ENCODE measurements at regions not wholly inside any gene's neighbourhood (a gene's known extent, or its start where the extent isn't known, plus 50 kb on each side); places are given as distances from the start of the nearest gene placed in this dataset.

DNA sequence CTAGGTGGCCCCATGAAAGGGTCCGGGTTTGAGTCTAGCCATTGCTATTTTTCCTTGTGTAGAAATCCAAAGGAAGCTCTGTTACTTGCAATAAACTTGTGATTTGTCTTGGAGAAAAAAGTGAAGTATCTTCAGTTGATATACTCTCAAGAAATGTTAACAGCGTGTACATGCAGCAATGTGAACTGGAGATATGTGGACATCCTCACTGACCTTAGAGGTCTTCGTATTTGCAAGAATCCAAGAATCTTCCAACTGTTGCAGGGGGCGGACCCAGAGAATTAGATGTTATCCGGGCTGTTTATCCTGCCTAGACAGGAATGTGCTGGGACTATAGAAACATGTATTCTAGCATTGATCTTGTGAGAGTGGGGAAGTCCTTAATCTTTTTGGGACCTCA, 187.6 kb downstream of the KCNS3 start:
- no peak overlapping the region for H4K8ac ChIP-seq (ENCODE audit: low read depth in 2 of 2, low read length in 2 of 2)
- H2AFZ ChIP-seq (replicated peaks; ENCODE audit: low read length, poor library complexity): no peak overlapping the region
- TF ChIP-seq FOS (IDR thresholded peaks at IDR 0.05; ENCODE audit: low read depth, low read length): no peak
- TF ChIP-seq, protein P1, sequence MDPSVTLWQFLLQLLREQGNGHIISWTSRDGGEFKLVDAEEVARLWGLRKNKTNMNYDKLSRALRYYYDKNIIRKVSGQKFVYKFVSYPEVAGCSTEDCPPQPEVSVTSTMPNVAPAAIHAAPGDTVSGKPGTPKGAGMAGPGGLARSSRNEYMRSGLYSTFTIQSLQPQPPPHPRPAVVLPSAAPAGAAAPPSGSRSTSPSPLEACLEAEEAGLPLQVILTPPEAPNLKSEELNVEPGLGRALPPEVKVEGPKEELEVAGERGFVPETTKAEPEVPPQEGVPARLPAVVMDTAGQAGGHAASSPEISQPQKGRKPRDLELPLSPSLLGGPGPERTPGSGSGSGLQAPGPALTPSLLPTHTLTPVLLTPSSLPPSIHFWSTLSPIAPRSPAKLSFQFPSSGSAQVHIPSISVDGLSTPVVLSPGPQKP (IDR thresholded peaks at IDR 0.05; ENCODE audit: borderline replicate concordance, low read depth, low read length): no peak
- no peak for TF ChIP-seq SMC3 (IDR thresholded peaks at IDR 0.05; ENCODE audit: low read depth, low read length)
- TF ChIP-seq, protein P2, sequence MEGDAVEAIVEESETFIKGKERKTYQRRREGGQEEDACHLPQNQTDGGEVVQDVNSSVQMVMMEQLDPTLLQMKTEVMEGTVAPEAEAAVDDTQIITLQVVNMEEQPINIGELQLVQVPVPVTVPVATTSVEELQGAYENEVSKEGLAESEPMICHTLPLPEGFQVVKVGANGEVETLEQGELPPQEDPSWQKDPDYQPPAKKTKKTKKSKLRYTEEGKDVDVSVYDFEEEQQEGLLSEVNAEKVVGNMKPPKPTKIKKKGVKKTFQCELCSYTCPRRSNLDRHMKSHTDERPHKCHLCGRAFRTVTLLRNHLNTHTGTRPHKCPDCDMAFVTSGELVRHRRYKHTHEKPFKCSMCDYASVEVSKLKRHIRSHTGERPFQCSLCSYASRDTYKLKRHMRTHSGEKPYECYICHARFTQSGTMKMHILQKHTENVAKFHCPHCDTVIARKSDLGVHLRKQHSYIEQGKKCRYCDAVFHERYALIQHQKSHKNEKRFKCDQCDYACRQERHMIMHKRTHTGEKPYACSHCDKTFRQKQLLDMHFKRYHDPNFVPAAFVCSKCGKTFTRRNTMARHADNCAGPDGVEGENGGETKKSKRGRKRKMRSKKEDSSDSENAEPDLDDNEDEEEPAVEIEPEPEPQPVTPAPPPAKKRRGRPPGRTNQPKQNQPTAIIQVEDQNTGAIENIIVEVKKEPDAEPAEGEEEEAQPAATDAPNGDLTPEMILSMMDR (conservative IDR thresholded peaks at IDR 0.05; ENCODE audit: low read depth, low read length): no peak
- TF ChIP-seq CEBPB (IDR thresholded peaks at IDR 0.05; ENCODE audit: low read depth, low read length): no peak
- TF ChIP-seq, protein P3, sequence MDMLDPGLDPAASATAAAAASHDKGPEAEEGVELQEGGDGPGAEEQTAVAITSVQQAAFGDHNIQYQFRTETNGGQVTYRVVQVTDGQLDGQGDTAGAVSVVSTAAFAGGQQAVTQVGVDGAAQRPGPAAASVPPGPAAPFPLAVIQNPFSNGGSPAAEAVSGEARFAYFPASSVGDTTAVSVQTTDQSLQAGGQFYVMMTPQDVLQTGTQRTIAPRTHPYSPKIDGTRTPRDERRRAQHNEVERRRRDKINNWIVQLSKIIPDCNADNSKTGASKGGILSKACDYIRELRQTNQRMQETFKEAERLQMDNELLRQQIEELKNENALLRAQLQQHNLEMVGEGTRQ (IDR thresholded peaks at IDR 0.05; ENCODE audit: low read depth, low read length): no peak
- no peak for TF ChIP-seq POLR2A (IDR thresholded peaks at IDR 0.05; ENCODE audit: low read depth, low read length)
- no peak for TF ChIP-seq NFE2L2 (IDR thresholded peaks at IDR 0.05; ENCODE audit: low read depth, low read length)
- peaks cover 3% of the 10 kb centered on the region; the same call in 1 of the 2 replicates for H3K27me3 ChIP-seq (ENCODE audit: control insufficient read depth, insufficient read depth, low read length)
- H3K4me1 ChIP-seq (ENCODE audit: control insufficient read depth, insufficient read depth, low read length): no peaks in the 10 kb centered on the region
- H3K4me2 ChIP-seq (ENCODE audit: low read depth, low read length): no peak overlapping the region
- no TSS peak for BruUV-seq (replicated peaks)
- H3K9ac ChIP-seq (ENCODE audit: low read depth, low read length): no peak overlapping the region
- POLR2A ChIA-PET (ENCODE audit: unreplicated experiment): interaction anchor here (0.6 kb wide), 1 partner anchor 110 kb away, joined by 3 read pairs; no protein-coding TSS in a partner anchor
- H2BK15ac ChIP-seq (ENCODE audit: low read depth, low read length): no peak overlapping the region; the same call in 2 of the 3 replicates
- H3K9me1 ChIP-seq (ENCODE audit: insufficient read depth, low read length): no peaks in the 10 kb centered on the region; the same call in 1 of the 2 replicates
- no peak overlapping the region for H3K4me3 ChIP-seq (ENCODE audit: insufficient read depth, low read depth, low read length)
- H3K4ac ChIP-seq (ENCODE audit: low read depth, low read length): no peak overlapping the region
- H4K91ac ChIP-seq (ENCODE audit: insufficient read depth, low read depth, low read length): no peak overlapping the region
- no peak overlapping the region for H2AK9ac ChIP-seq (replicated peaks; ENCODE audit: low read depth, low read length, poor library complexity)
- H2BK5ac ChIP-seq (ENCODE audit: low read depth, low read length, poor library complexity, severe bottlenecking): no peak overlapping the region
- H3K36me3 ChIP-seq (ENCODE audit: control insufficient read depth, insufficient read depth, low read length): no peaks in the 10 kb centered on the region
- H3K14ac ChIP-seq (replicated peaks; ENCODE audit: low read depth, low read length): no peak overlapping the region
- dilution Hi-C loops (cut with HindIII; ENCODE audit: low sequenced_read_pairs, unreplicated experiment): no loop called here
- no peak overlapping the region for H3K56ac ChIP-seq (ENCODE audit: extremely low read depth, insufficient read depth, low read length)
- H2BK120ac ChIP-seq (ENCODE audit: low read depth, low read length): no peak overlapping the region
- H4K5ac ChIP-seq (ENCODE audit: low read depth, low read length): no peak overlapping the region
- 0% methylated on average over 1 of the region's 5 CpGs; no CpG with 5 or more reads in 1 of the 2 experiments for WGBS, 2 experiments (ENCODE audit: extremely low coverage in 2 of 2, insufficient read length in 1 of 2)
- DNase-seq: no peak
- H2AK5ac ChIP-seq (ENCODE audit: low read depth, low read length): no peak overlapping the region
- no peaks in the 10 kb centered on the region for H4K20me1 ChIP-seq (ENCODE audit: insufficient read depth, low read length)
- in situ Hi-C loops (cut with MboI; ENCODE audit: low sequenced_read_pairs): no loop called here
- CTCF ChIA-PET: interaction anchor here (0.6 to 1.4 kb wide), 2 partner anchors 10 to 71 kb away, joined by 3 to 4 read pairs; no protein-coding TSS in a partner anchor
- H3K79me1 ChIP-seq (ENCODE audit: low read depth in 1 of 2, low read length in 2 of 2): no peaks in the 10 kb centered on the region
- H3K23ac ChIP-seq (ENCODE audit: low read depth, low read length): no peak overlapping the region
- intact Hi-C loops (cut with micrococcal nuclease): no loop called here
- no peak overlapping the region for H2BK20ac ChIP-seq (ENCODE audit: low read depth, low read length)
- no peak overlapping the region for H3K27ac ChIP-seq (ENCODE audit: insufficient read depth, low read length)
- H3K9me3 ChIP-seq (ENCODE audit: control insufficient read depth, insufficient read depth, low read length): no peaks in the 10 kb centered on the region
- no peak for ATAC-seq (ENCODE audit: low read depth)
- H3K18ac ChIP-seq (ENCODE audit: low read depth, low read length): no peak overlapping the region

All from IMR-90 (cell line).